ENCODE measurements at regions not wholly inside any gene's neighbourhood (a gene's known extent, or its start where the extent isn't known, plus 50 kb on each side); places are given as distances from the start of the nearest gene placed in this dataset.
"Not testable (repeated sequence)": the region's sequence is repeated elsewhere in the genome, so short reads cannot be mapped to it uniquely, and the experiment has no call there.

GRCh38 chr11:24124876-24125275 is 372.0 kb upstream of the LUZP2 start:
- DNase-seq (ENCODE audit: low read depth, low spot score) = no peak
- in situ Hi-C loops (cut with HindIII; ENCODE audit: low pct_unique_long_range_greater_than_20kb, low sequenced_read_pairs) = no loop called here

- DNase-seq (ENCODE audit: low read depth, low spot score) = no peak
- in situ Hi-C loops (cut with HindIII; ENCODE audit: low pct_unique_long_range_greater_than_20kb, low sequenced_read_pairs) = no loop called here
Observed at GRCh38 chr11:24131698-24132097, 365.2 kb upstream of the LUZP2 start.

GRCh38 chr11:24132471-24132870 is 364.4 kb upstream of the LUZP2 start:
- in situ Hi-C loops (cut with HindIII; ENCODE audit: low pct_unique_long_range_greater_than_20kb, low sequenced_read_pairs) = no loop called here
- DNase-seq (ENCODE audit: low read depth, low spot score) = no peak

- in situ Hi-C loops (cut with HindIII; ENCODE audit: low pct_unique_long_range_greater_than_20kb, low sequenced_read_pairs) = no loop called here
- no peak for DNase-seq (ENCODE audit: low read depth, low spot score)
Observed at GRCh38 chr11:24134879-24135589, 361.8 kb upstream of the LUZP2 start.

- in situ Hi-C loops (cut with HindIII; ENCODE audit: low pct_unique_long_range_greater_than_20kb, low sequenced_read_pairs) = no loop called here
- DNase-seq (ENCODE audit: low read depth, low spot score) = no peak
Observed at GRCh38 chr11:24142062-24142461, 354.8 kb upstream of the LUZP2 start.

GRCh38 chr11:24145411-24145810 is 351.4 kb upstream of the LUZP2 start:
- DNase-seq (ENCODE audit: low read depth, low spot score) = no peak
- in situ Hi-C loops (cut with HindIII; ENCODE audit: low pct_unique_long_range_greater_than_20kb, low sequenced_read_pairs) = no loop called here

- in situ Hi-C loops (cut with HindIII; ENCODE audit: low pct_unique_long_range_greater_than_20kb, low sequenced_read_pairs) = no loop called here
- DNase-seq (ENCODE audit: low read depth, low spot score) = no peak
Observed at GRCh38 chr11:24153337-24153736, 343.5 kb upstream of the LUZP2 start.

GRCh38 chr11:24155792-24156191 is 341.1 kb upstream of the LUZP2 start:
- DNase-seq (ENCODE audit: low read depth, low spot score) = peak; percentile 20
- in situ Hi-C loops (cut with HindIII; ENCODE audit: low pct_unique_long_range_greater_than_20kb, low sequenced_read_pairs) = no loop called here

GRCh38 chr11:24157316-24157715 is 339.5 kb upstream of the LUZP2 start:
- in situ Hi-C loops (cut with HindIII; ENCODE audit: low pct_unique_long_range_greater_than_20kb, low sequenced_read_pairs) = no loop called here
- no peak for DNase-seq (ENCODE audit: low read depth, low spot score)

- no peak for DNase-seq (ENCODE audit: low read depth, low spot score)
- in situ Hi-C loops (cut with HindIII; ENCODE audit: low pct_unique_long_range_greater_than_20kb, low sequenced_read_pairs) = no loop called here
Observed at GRCh38 chr11:24161587-24161986, 335.3 kb upstream of the LUZP2 start.

GRCh38 chr11:24163146-24163545 is 333.7 kb upstream of the LUZP2 start:
- no peak for DNase-seq (ENCODE audit: low read depth, low spot score)

GRCh38 chr11:24163841-24164240 is 333.0 kb upstream of the LUZP2 start:
- in situ Hi-C loops (cut with HindIII; ENCODE audit: low pct_unique_long_range_greater_than_20kb, low sequenced_read_pairs) = no loop called here
- DNase-seq (ENCODE audit: low read depth, low spot score) = no peak

More at GRCh38 chr11:24163146-24163545, 333.7 kb upstream of the LUZP2 start:
- in situ Hi-C loops (cut with HindIII; ENCODE audit: low pct_unique_long_range_greater_than_20kb, low sequenced_read_pairs) = no loop called here

GRCh38 chr11:24171869-24172268 is 325.0 kb upstream of the LUZP2 start:
- no peak for DNase-seq (ENCODE audit: low read depth, low spot score)
- in situ Hi-C loops (cut with HindIII; ENCODE audit: low pct_unique_long_range_greater_than_20kb, low sequenced_read_pairs) = no loop called here

- in situ Hi-C loops (cut with HindIII; ENCODE audit: low pct_unique_long_range_greater_than_20kb, low sequenced_read_pairs) = no loop called here
- DNase-seq (ENCODE audit: low read depth, low spot score) = no peak
Observed at GRCh38 chr11:24181395-24182047, 315.3 kb upstream of the LUZP2 start.

GRCh38 chr11:24185535-24185934 is 311.3 kb upstream of the LUZP2 start:
- in situ Hi-C loops (cut with HindIII; ENCODE audit: low pct_unique_long_range_greater_than_20kb, low sequenced_read_pairs); DNase-seq (ENCODE audit: low read depth, low spot score): not testable (repeated sequence)

GRCh38 chr11:24196733-24197132 is 300.1 kb upstream of the LUZP2 start:
- in situ Hi-C loops (cut with HindIII; ENCODE audit: low pct_unique_long_range_greater_than_20kb, low sequenced_read_pairs) = no loop called here
- no peak for DNase-seq (ENCODE audit: low read depth, low spot score)

- DNase-seq (ENCODE audit: low read depth, low spot score) = no peak
- in situ Hi-C loops (cut with HindIII; ENCODE audit: low pct_unique_long_range_greater_than_20kb, low sequenced_read_pairs) = no loop called here
Observed at GRCh38 chr11:24198481-24198880, 298.4 kb upstream of the LUZP2 start.

GRCh38 chr11:24199461-24199860 is 297.4 kb upstream of the LUZP2 start:
- no peak for DNase-seq (ENCODE audit: low read depth, low spot score)
- in situ Hi-C loops (cut with HindIII; ENCODE audit: low pct_unique_long_range_greater_than_20kb, low sequenced_read_pairs) = no loop called here

- in situ Hi-C loops (cut with HindIII; ENCODE audit: low pct_unique_long_range_greater_than_20kb, low sequenced_read_pairs) = no loop called here
- DNase-seq (ENCODE audit: low read depth, low spot score) = no peak
Observed at GRCh38 chr11:24206030-24206429, 290.8 kb upstream of the LUZP2 start.

Measured in SK-MEL-5 (cell line).